Transverse colon (tissue), 4 donors: ENCODE measurements at regions not wholly inside any gene's neighbourhood (a gene's known extent, or its start where the extent isn't known, plus 50 kb on each side); places are given as distances from the start of the nearest gene placed in this dataset.

Experiments used
- DNase-seq: peaks from one replicate; pipeline ENCODE4 v3.0.0-alpha.2; 2019
- H3K27ac ChIP-seq, 4 donors: fragments of 200-600 bp; sonication (generic); 2 replicates each; pipeline ENCODE4 v1.5.1; 2016 to 2018; ENCODE audit warnings: inconsistent platforms in 4 of 4
- H3K27me3 ChIP-seq: fragments of 200-600 bp; sonication (generic); 2 replicates; pipeline ENCODE4 v1.5.1; 2017; ENCODE audit warnings: inconsistent platforms
- H3K36me3 ChIP-seq, 4 donors: fragments of 200-600 bp; sonication (generic); 2 replicates each; pipeline ENCODE4 v1.5.1; 2017 to 2019; ENCODE audit warnings: inconsistent platforms in 4 of 4
- H3K4me1 ChIP-seq, 4 donors: fragments of 200-600 bp; sonication (generic); 2 replicates each; pipeline ENCODE4 v1.5.1; 2017 to 2020; ENCODE audit warnings: inconsistent platforms in 4 of 4
- H3K4me3 ChIP-seq, 4 donors: fragments of 200-600 bp; sonication (generic); 1 replicate in 1 of 4; 2 replicates in 3 of 4; pipeline versions ENCODE4 v1.5.1 to v1.6.1; 2017 to 2019; ENCODE audit warnings: inconsistent platforms in 4 of 4
- H3K9me3 ChIP-seq, 2 donors: fragments of 200-600 bp; sonication (generic); 2 replicates each; pipeline ENCODE4 v1.5.1; 2017 to 2019; ENCODE audit warnings: inconsistent platforms in 2 of 2
- EP300 ChIP-seq: sonication (generic); formaldehyde crosslinking; IDR thresholded peaks from one replicate; pipeline ENCODE4 v1.6.1; 2017; ENCODE audit warnings: antibody characterized with exemption, low read depth
- POLR2A ChIP-seq: fragments of 450-650 bp; IDR thresholded peaks from one replicate; pipeline ENCODE4 v1.6.1; 2016; ENCODE audit warnings: antibody characterized with exemption, mild to moderate bottlenecking, moderate library complexity
- POLR2AphosphoS5 ChIP-seq, 3 donors: sonication (generic); formaldehyde crosslinking; IDR thresholded peaks; one replicate each; pipeline ENCODE4 v1.6.1; 2016; ENCODE audit warnings: antibody characterized with exemption in 3 of 3
- WGBS, 2 donors: methylation state at CpG; one replicate each; pipeline ENCODE4 v1.1.5; 2018; ENCODE audit warnings: low coverage in 1 of 2; 5-methylcytosine and 5-hydroxymethylcytosine counted together
- in situ Hi-C, 4 donors: fragments of 200-750 bp; cut with MboI; loops; one replicate each; pipeline versions ENCODE4 v1.15.0 to v1.15.1; 2017; ENCODE audit warnings: low sequenced_read_pairs in 3 of 4, low pct_ligation_motif_present in 1 of 4, low pct_unique_long_range_greater_than_20kb in 1 of 4
- intact Hi-C: fragments of 100-400 bp; cut with DNase I; formaldehyde crosslinking; loops from one replicate; pipeline ENCODE4 v1.15.1; 2023; ENCODE audit warnings: low total_unique reads
- TF ChIP-seq, protein P1 (sequence below), 5 experiments: fragments of 200-600 bp in 3 of 5; fragments of 450-650 bp in 2 of 5; sonication (generic) in 3 of 5; IDR thresholded peaks; 1 replicate in 2 of 5; 2 replicates in 3 of 5; pipeline ENCODE4 v1.5.1; 2016 to 2017; ENCODE audit warnings: antibody characterized with exemption in 5 of 5, inconsistent platforms in 3 of 5, mild to moderate bottlenecking in 2 of 5, moderate library complexity in 1 of 5

GRCh38 chr4:156173486-156173885 lies 219.8 kb upstream of the CTSO start:
- in situ Hi-C loops (no loop called here), intact Hi-C loops (no loop called here)
- Histone ChIP-seq H3K36me3 (no peaks in the 10 kb centered on the region), H3K4me1 (no peaks in the 10 kb centered on the region), H3K27me3 (no peaks in the 10 kb centered on the region), H3K9me3 (no peaks in the 10 kb centered on the region), H3K4me3 (no peak overlapping the region), H3K27ac (no peak overlapping the region)
- no peak for TF ChIP-seq POLR2A
- no peak for TF ChIP-seq EP300
- TF ChIP-seq, protein P1, sequence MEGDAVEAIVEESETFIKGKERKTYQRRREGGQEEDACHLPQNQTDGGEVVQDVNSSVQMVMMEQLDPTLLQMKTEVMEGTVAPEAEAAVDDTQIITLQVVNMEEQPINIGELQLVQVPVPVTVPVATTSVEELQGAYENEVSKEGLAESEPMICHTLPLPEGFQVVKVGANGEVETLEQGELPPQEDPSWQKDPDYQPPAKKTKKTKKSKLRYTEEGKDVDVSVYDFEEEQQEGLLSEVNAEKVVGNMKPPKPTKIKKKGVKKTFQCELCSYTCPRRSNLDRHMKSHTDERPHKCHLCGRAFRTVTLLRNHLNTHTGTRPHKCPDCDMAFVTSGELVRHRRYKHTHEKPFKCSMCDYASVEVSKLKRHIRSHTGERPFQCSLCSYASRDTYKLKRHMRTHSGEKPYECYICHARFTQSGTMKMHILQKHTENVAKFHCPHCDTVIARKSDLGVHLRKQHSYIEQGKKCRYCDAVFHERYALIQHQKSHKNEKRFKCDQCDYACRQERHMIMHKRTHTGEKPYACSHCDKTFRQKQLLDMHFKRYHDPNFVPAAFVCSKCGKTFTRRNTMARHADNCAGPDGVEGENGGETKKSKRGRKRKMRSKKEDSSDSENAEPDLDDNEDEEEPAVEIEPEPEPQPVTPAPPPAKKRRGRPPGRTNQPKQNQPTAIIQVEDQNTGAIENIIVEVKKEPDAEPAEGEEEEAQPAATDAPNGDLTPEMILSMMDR (IDR thresholded peaks at IDR 0.05) = no peak
- no peak for TF ChIP-seq POLR2AphosphoS5 (IDR thresholded peaks at IDR 0.05)
- DNase-seq = no peak

- H3K4me3 ChIP-seq = no peak overlapping the region
- WGBS, 2 donors = 76 to 78% methylated on average over 2 of the region's 2 CpGs
- H3K4me1 ChIP-seq = no peaks in the 10 kb centered on the region
- no peak for DNase-seq
- no peak overlapping the region for H3K27ac ChIP-seq
- no peaks in the 10 kb centered on the region for H3K27me3 ChIP-seq
- intact Hi-C loops (no loop called here), in situ Hi-C loops (no loop called here)
- H3K9me3 ChIP-seq = no peaks in the 10 kb centered on the region
- no peak for TF ChIP-seq POLR2AphosphoS5 (IDR thresholded peaks at IDR 0.05)
- TF ChIP-seq, protein P1 (IDR thresholded peaks at IDR 0.05) = no peak
- TF ChIP-seq EP300 = no peak
- no peak for TF ChIP-seq POLR2A
- no peaks in the 10 kb centered on the region for H3K36me3 ChIP-seq
Observed at GRCh38 chr4:156169861-156170260, 216.2 kb upstream of the CTSO start.

DNA sequence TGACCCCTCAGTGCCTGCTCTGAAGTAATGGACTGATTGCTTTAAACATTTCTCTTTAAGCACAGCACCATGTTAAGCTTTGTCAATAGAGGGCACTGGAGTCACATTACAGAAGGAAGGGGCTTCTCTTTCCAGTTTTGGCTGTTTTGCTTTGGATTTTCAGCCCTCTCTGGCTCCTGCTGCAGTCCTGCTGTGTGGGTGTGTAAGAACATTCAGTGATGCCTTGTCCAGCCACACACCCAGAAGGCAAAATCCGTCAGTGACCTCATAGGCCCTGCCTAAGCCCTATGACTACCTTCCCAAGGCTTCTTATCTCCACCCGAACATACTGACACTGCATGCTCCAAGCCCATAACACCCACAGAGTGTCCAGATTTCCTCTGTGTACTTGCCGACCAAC lies 215.3 kb upstream of the CTSO start:
- WGBS, 2 donors = 53 to 80% methylated on average over 1 to 3 of the region's 3 CpGs
- intact Hi-C loops (no loop called here), in situ Hi-C loops (no loop called here)
- Histone ChIP-seq H3K27ac (no peak overlapping the region), H3K9me3 (no peaks in the 10 kb centered on the region), H3K27me3 (no peaks in the 10 kb centered on the region), H3K4me1 (no peaks in the 10 kb centered on the region), H3K4me3 (no peak overlapping the region), H3K36me3 (no peaks in the 10 kb centered on the region)
- TF ChIP-seq, protein P1 (IDR thresholded peaks at IDR 0.05) = peak in 4 of 5 experiments; percentile 20 to 28 (median 24)
- TF ChIP-seq POLR2A = no peak
- DNase-seq = no peak

DNA sequence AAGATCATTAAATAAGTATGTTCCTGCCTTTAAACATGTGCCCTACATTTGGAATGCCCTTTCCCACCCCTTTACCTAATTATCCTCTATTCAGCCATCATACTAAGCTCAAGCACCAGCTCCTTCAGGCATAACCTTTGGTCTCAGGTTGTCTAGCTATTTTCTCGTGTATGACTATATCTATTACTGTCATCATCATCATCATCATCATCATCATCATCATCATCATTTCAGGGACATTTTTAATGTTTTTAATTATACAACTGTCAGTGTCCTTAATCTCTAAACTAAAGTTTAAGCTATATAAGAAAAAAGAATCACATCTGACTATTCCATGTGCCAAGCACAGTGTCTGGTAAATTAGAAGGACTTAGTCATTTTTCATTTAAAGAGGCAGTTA lies 214.6 kb upstream of the CTSO start:
- TF ChIP-seq POLR2AphosphoS5 (IDR thresholded peaks at IDR 0.05) = no peak
- no peak for TF ChIP-seq EP300
- no peak for DNase-seq
- Histone ChIP-seq H3K27ac (no peak overlapping the region), H3K27me3 (no peaks in the 10 kb centered on the region), H3K36me3 (no peaks in the 10 kb centered on the region), H3K4me1 (no peaks in the 10 kb centered on the region), H3K4me3 (no peak overlapping the region), H3K9me3 (no peaks in the 10 kb centered on the region)
- in situ Hi-C loops = no loop called here
- intact Hi-C loops = no loop called here
- WGBS, 2 donors = 15 to 67% methylated on average over 1 of the region's 1 CpG

DNA sequence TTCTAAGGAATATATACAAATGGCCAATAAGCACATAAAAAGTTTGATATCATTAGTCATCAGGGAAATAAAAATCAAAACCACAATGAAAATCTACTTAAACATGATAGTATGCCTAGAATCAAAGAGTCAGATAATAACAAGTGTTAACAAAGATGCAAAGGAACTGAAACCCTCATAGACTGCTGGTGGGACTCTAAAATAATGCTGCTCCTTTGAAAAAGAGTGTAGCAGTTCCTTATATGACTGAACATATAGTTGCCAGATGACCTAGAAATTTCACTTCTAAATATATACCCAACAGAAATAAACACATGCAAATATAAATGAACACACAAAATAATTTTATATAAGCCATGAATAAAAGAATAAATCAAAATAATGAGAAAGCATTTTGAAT lies 205.1 kb upstream of the CTSO start:
- Histone ChIP-seq H3K9me3 (no peaks in the 10 kb centered on the region), H3K27ac (no peak overlapping the region), H3K4me1 (no peaks in the 10 kb centered on the region), H3K27me3 (no peaks in the 10 kb centered on the region), H3K36me3 (no peaks in the 10 kb centered on the region), H3K4me3 (no peak overlapping the region)
- in situ Hi-C loops = no loop called here
- no peak for TF ChIP-seq EP300
- TF ChIP-seq, protein P1 (IDR thresholded peaks at IDR 0.05) = no peak
- TF ChIP-seq POLR2A = no peak
- no peak for TF ChIP-seq POLR2AphosphoS5 (IDR thresholded peaks at IDR 0.05)
- DNase-seq = no peak
- intact Hi-C loops = no loop called here
